Neuronal stem cell (in vitro differentiated cells): ENCODE measurements at regions not wholly inside any gene's neighbourhood (a gene's known extent, or its start where the extent isn't known, plus 50 kb on each side); places are given as distances from the start of the nearest gene placed in this dataset. TPM values are rescaled to one million over a fixed set of nuclear protein-coding genes. Genes with fewer than 3 reads are reported as not detected.

Experiments used
- DNase-seq: peaks from one replicate; pipeline ENCODE4 v3.0.0-alpha.2; 2013; ENCODE audit warnings: low spot score
- H2AFZ ChIP-seq: one replicate; pipeline ENCODE4 v1.6.1; 2013; ENCODE audit warnings: mild to moderate bottlenecking, low read length, inconsistent platforms
- H2AK5ac ChIP-seq: 2 replicates; pipeline ENCODE4 v1.6.1; 2013; ENCODE audit warnings: low read depth, mild to moderate bottlenecking, inconsistent platforms, low read length, moderate library complexity, mixed read lengths
- H2BK120ac ChIP-seq: 2 replicates; pipeline ENCODE4 v1.6.1; 2013; ENCODE audit warnings: low read depth, mild to moderate bottlenecking, inconsistent platforms, low read length, moderate library complexity, mixed read lengths
- H2BK12ac ChIP-seq: one replicate; pipeline ENCODE4 v1.6.1; 2013; ENCODE audit warnings: low read length, inconsistent platforms
- H2BK15ac ChIP-seq: 2 replicates; pipeline ENCODE4 v1.6.1; 2013; ENCODE audit warnings: mild to moderate bottlenecking, low read length, inconsistent platforms, mixed read lengths
- H2BK5ac ChIP-seq: one replicate; pipeline ENCODE4 v1.6.1; 2013; ENCODE audit warnings: inconsistent platforms, mild to moderate bottlenecking, low read length, moderate library complexity
- H3K14ac ChIP-seq: one replicate; pipeline ENCODE4 v1.6.1; 2013; ENCODE audit warnings: low read length, inconsistent platforms
- H3K18ac ChIP-seq: 2 replicates; pipeline ENCODE4 v1.6.1; 2013; ENCODE audit warnings: low read length, inconsistent platforms
- H3K23ac ChIP-seq: 2 replicates; pipeline ENCODE4 v1.6.1; 2013; ENCODE audit warnings: low read depth, mild to moderate bottlenecking, mixed read lengths, low read length, inconsistent platforms; ENCODE audit not compliant: poor library complexity
- H3K27ac ChIP-seq: replicated peaks from 3 replicates; pipeline ENCODE4 v1.5.1; 2013; ENCODE audit warnings: low read length, inconsistent platforms
- H3K27me3 ChIP-seq, 3 experiments: 2 replicates each; pipeline ENCODE4 v1.6.1; 2013; ENCODE audit warnings: low read length in 3 of 3, mild to moderate bottlenecking in 2 of 3, inconsistent platforms in 1 of 3, low read depth in 1 of 3, mixed read lengths in 1 of 3, moderate library complexity in 1 of 3; ENCODE audit not compliant: control insufficient read depth in 3 of 3, insufficient read depth in 3 of 3
- H3K36me3 ChIP-seq, 2 donors: replicated peaks in 1 of 2; 2 replicates each; pipeline ENCODE4 v1.6.1; 2013; ENCODE audit warnings: low read length in 2 of 2; ENCODE audit not compliant: control insufficient read depth in 2 of 2, insufficient read depth in 2 of 2
- H3K4ac ChIP-seq: 2 replicates; pipeline ENCODE4 v1.6.1; 2013; ENCODE audit warnings: inconsistent platforms, mild to moderate bottlenecking, low read length, moderate library complexity
- H3K4me1 ChIP-seq, 2 donors: 1 replicate in 1 of 2; 2 replicates in 1 of 2; pipeline ENCODE4 v1.6.1; 2013; ENCODE audit warnings: low read length in 2 of 2, low read depth in 1 of 2; ENCODE audit not compliant: control insufficient read depth in 2 of 2, insufficient read depth in 1 of 2
- H3K4me2 ChIP-seq: one replicate; pipeline ENCODE4 v1.6.1; 2013; ENCODE audit warnings: mild to moderate bottlenecking, low read length, inconsistent platforms; ENCODE audit not compliant: insufficient read depth, poor library complexity, severe bottlenecking
- H3K4me3 ChIP-seq, 2 donors: 2 replicates each; pipeline ENCODE4 v1.5.1; 2013; ENCODE audit warnings: low read length in 2 of 2, mild to moderate bottlenecking in 2 of 2, inconsistent platforms in 1 of 2, moderate library complexity in 1 of 2
- H3K79me1 ChIP-seq: one replicate; pipeline ENCODE4 v1.6.1; 2013; ENCODE audit warnings: low read depth, mild to moderate bottlenecking, inconsistent platforms, low read length, moderate library complexity
- H3K9ac ChIP-seq: one replicate; pipeline ENCODE4 v1.6.1; 2013; ENCODE audit warnings: mild to moderate bottlenecking, low read depth, low read length, inconsistent platforms; ENCODE audit not compliant: poor library complexity
- H3K9me3 ChIP-seq, 2 donors: replicated peaks in 1 of 2; 2 replicates each; pipeline versions ENCODE3 to v1.6.1; 2013; ENCODE audit warnings: low read length in 2 of 2, mild to moderate bottlenecking in 2 of 2, inconsistent platforms in 1 of 2, low read depth in 1 of 2, mixed read lengths in 1 of 2, moderate library complexity in 1 of 2; ENCODE audit not compliant: control insufficient read depth in 2 of 2, insufficient read depth in 1 of 2
- H4K8ac ChIP-seq: one replicate; pipeline ENCODE4 v1.6.1; 2013; ENCODE audit warnings: low read depth, mild to moderate bottlenecking, inconsistent platforms, low read length, moderate library complexity
- H4K91ac ChIP-seq: one replicate; pipeline ENCODE4 v1.6.1; 2013; ENCODE audit warnings: low read length, low read depth, mild to moderate bottlenecking, inconsistent platforms; ENCODE audit not compliant: poor library complexity
- WGBS, 2 donors: extraction: QIAGEN DNeasy Blood & Tissue Kit; methylation state at CpG; one replicate each; pipeline ENCODE4 v1.1.7; 2013; ENCODE audit warnings: missing lambda C conversion rate in 2 of 2, mixed read lengths in 1 of 2; ENCODE audit not compliant: insufficient read length in 2 of 2, insufficient replicate concordance in 1 of 2; ENCODE audit errors: extremely low coverage in 2 of 2; 5-methylcytosine and 5-hydroxymethylcytosine counted together
- small RNA-seq: library from polyadenylated mRNA; stranded (forward); fragments of <200 nt; extraction: miRNeasy Mini kit (QIAGEN cat#:217004); gene quantifications from one replicate; pipeline ENCODE3, GENCODE V24; 2013; ENCODE audit not compliant: insufficient read depth

DNA sequence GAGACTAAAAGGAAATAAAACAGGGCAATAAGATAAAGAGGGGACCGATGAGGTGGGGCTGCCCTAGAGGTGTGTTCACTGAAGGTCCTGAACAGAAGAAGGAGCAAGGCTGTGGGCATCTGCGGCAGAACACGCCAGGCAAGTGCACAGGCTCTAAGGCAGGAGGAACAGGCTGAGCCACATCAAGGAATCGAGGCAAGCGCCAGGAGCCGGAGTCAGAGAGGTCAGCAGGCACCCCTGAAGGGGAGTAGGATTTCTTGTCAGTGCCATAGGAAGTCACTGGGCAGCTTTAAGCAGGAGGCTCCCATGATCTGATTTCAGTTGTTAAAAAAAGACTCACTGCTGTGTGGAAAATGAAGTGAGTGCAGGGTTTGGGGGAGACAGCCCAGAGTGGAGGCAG, 186.5 kb downstream of the KATNIP start:
- Histone ChIP-seq H3K36me3 (peaks cover 3 to 13% of the 10 kb centered on the region in 2 donors), H3K27ac (no peak overlapping the region), H4K91ac (no peak overlapping the region), H3K18ac (no peak overlapping the region), H2BK15ac (no peak overlapping the region), H4K8ac (no peak overlapping the region), H2BK120ac (no peak overlapping the region), H2AK5ac (no peak overlapping the region), H3K4ac (no peak overlapping the region), H3K23ac (no peak overlapping the region), H3K4me3 (no peak overlapping the region), H2BK5ac (no peak overlapping the region), H3K4me1 (no peaks in the 10 kb centered on the region), H3K9ac (no peak overlapping the region), H3K27me3 (no peaks in the 10 kb centered on the region), H2AFZ (no peak overlapping the region), H2BK12ac (no peak overlapping the region), H3K9me3 (no peaks in the 10 kb centered on the region), H3K14ac (no peak overlapping the region), H3K79me1 (no peaks in the 10 kb centered on the region), H3K4me2 (no peak overlapping the region)
- DNase-seq = no peak
- WGBS, 2 donors = no CpG with 5 or more reads among the region's 6 CpGs

DNA sequence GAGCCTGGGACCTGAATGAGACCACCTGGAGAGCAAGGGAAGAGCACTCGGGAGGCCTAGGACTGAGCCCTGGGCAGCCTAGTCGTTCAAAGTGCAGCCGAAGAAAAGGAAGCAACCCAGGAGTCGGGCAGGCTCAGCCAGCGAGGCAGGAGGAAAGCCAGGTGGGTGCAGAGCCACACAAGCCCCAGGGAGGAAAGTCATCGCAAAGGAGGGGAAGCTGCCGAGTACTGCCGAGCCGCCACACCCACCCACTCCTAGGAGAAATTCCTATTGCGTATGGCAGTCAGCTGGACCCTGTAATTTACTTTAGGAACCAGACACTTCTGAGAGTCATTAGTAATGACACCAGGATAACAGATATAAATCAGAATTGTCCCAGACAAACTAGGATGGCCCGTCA, 187.6 kb downstream of the KATNIP start:
- H3K4me2 ChIP-seq = no peak overlapping the region
- no peak overlapping the region for H2BK5ac ChIP-seq
- H3K36me3 ChIP-seq = peaks cover 3 to 20% of the 10 kb centered on the region in 2 donors
- no peaks in the 10 kb centered on the region for H3K9me3 ChIP-seq
- no peaks in the 10 kb centered on the region for H3K27me3 ChIP-seq
- no peak overlapping the region for H2AFZ ChIP-seq
- no peak overlapping the region for H3K14ac ChIP-seq
- H3K4me1 ChIP-seq = no peaks in the 10 kb centered on the region
- no peak overlapping the region for H2BK120ac ChIP-seq
- no peak for DNase-seq
- H3K9ac ChIP-seq = no peak overlapping the region
- H3K4ac ChIP-seq = no peak overlapping the region
- H4K8ac ChIP-seq = no peak overlapping the region
- no peak overlapping the region for H2BK12ac ChIP-seq
- H2AK5ac ChIP-seq = no peak overlapping the region
- WGBS, 2 donors = no CpG with 5 or more reads among the region's 11 CpGs
- no peak overlapping the region for H3K27ac ChIP-seq
- H3K79me1 ChIP-seq = no peaks in the 10 kb centered on the region
- no peak overlapping the region for H3K4me3 ChIP-seq
- no peak overlapping the region for H2BK15ac ChIP-seq
- H3K18ac ChIP-seq = no peak overlapping the region
- H3K23ac ChIP-seq = no peak overlapping the region
- no peak overlapping the region for H4K91ac ChIP-seq

Small RNA genes in the stretch of these regions (small RNA-seq; reads per million reads assigned to genes)
- gene RF00019 = not detected
